Karpas-422 (cell line): ENCODE measurements at regions not wholly inside any gene's neighbourhood (a gene's known extent, or its start where the extent isn't known, plus 50 kb on each side); places are given as distances from the start of the nearest gene placed in this dataset.

Source experiments
- DNase-seq: peaks from one replicate; pipeline ENCODE4 v3.0.0-alpha.2; 2015
- H2AFZ ChIP-seq: fragments of 200-600 bp; sonication (generic); 2 replicates; pipeline ENCODE4 v1.6.1; 2014; ENCODE audit warnings: antibody characterized with exemption, low read length, mixed read lengths
- H3K27ac ChIP-seq: fragments of 200-600 bp; sonication (generic); 2 replicates; pipeline ENCODE4 v1.5.1; 2014; ENCODE audit warnings: mild to moderate bottlenecking, low read length, moderate library complexity
- H3K27me3 ChIP-seq: fragments of 200-600 bp; sonication (generic); 2 replicates; pipeline ENCODE4 v1.6.1; 2014; ENCODE audit warnings: low read length, mixed read lengths
- H3K36me3 ChIP-seq: fragments of 200-600 bp; sonication (generic); 2 replicates; pipeline ENCODE4 v1.6.1; 2014; ENCODE audit warnings: low read length, mixed read lengths; ENCODE audit not compliant: insufficient read depth
- H3K4me1 ChIP-seq: fragments of 200-600 bp; sonication (generic); 2 replicates; pipeline ENCODE4 v1.6.1; 2014; ENCODE audit warnings: mild to moderate bottlenecking, low read length, mixed read lengths
- H3K4me2 ChIP-seq: fragments of 200-600 bp; sonication (generic); 2 replicates; pipeline ENCODE4 v1.6.1; 2014; ENCODE audit warnings: low read length, low read depth, mild to moderate bottlenecking; ENCODE audit not compliant: poor library complexity, severe bottlenecking
- H3K4me3 ChIP-seq: fragments of 200-600 bp; sonication (generic); 2 replicates; pipeline ENCODE4 v1.5.1; 2014; ENCODE audit warnings: mild to moderate bottlenecking, antibody characterized with exemption, low read length, mixed read lengths
- H3K79me2 ChIP-seq: fragments of 200-600 bp; sonication (generic); 2 replicates; pipeline ENCODE4 v1.6.1; 2014; ENCODE audit warnings: mild to moderate bottlenecking, low read length, mixed read lengths
- H3K9ac ChIP-seq: fragments of 200-600 bp; sonication (generic); 2 replicates; pipeline ENCODE4 v1.6.0; 2014; ENCODE audit warnings: low read length
- H3K9me2 ChIP-seq: fragments of 200-600 bp; sonication (generic), shearing (Covaris generic); replicated peaks from 2 replicates; pipeline ENCODE4 v1.6.0; 2014; ENCODE audit warnings: mild to moderate bottlenecking, low read length, moderate library complexity; ENCODE audit not compliant: insufficient read depth
- H3K9me3 ChIP-seq: fragments of 300-700, 200-600 bp; sonication (generic); 2 replicates; pipeline ENCODE4 v1.6.1; 2014; ENCODE audit warnings: low read length, mixed read lengths
- H4K20me1 ChIP-seq: fragments of 200-600 bp; sonication (generic); 2 replicates; pipeline ENCODE4 v1.6.1; 2014; ENCODE audit warnings: mild to moderate bottlenecking, antibody characterized with exemption, low read length, low read depth; ENCODE audit not compliant: insufficient read depth

- H3K27ac ChIP-seq, result no peak overlapping the region
- H3K4me1 ChIP-seq, result peaks cover 24% of the 10 kb centered on the region
- no peak overlapping the region for H3K4me2 ChIP-seq
- no peak overlapping the region for H3K9ac ChIP-seq
- H3K9me2 ChIP-seq, result no peaks in the 10 kb centered on the region
- no peaks in the 10 kb centered on the region for H3K79me2 ChIP-seq
- no peaks in the 10 kb centered on the region for H3K36me3 ChIP-seq
- H2AFZ ChIP-seq, result no peak overlapping the region
- no peak overlapping the region for H3K4me3 ChIP-seq
- H3K9me3 ChIP-seq, result no peaks in the 10 kb centered on the region
- H3K27me3 ChIP-seq, result no peaks in the 10 kb centered on the region; the same call in 1 of the 2 replicates
- no peak for DNase-seq
- H4K20me1 ChIP-seq, result no peaks in the 10 kb centered on the region
These were observed 181.0 kb downstream of the TFCP2L1 start for GRCh38 chr2:121103960-121104359.

GRCh38 chr2:121104721-121105141, 180.3 kb downstream of the TFCP2L1 start:
- Histone ChIP-seq H3K27me3 (no peaks in the 10 kb centered on the region; the same call in 1 of the 2 replicates), H3K27ac (no peak overlapping the region), H3K9me2 (no peaks in the 10 kb centered on the region), H3K4me3 (no peak overlapping the region), H3K4me2 (no peak overlapping the region), H3K9me3 (no peaks in the 10 kb centered on the region), H4K20me1 (no peaks in the 10 kb centered on the region), H3K79me2 (no peaks in the 10 kb centered on the region), H2AFZ (no peak overlapping the region), H3K4me1 (peaks cover 17% of the 10 kb centered on the region), H3K9ac (no peak overlapping the region), H3K36me3 (no peaks in the 10 kb centered on the region)
- no peak for DNase-seq

- no peaks in the 10 kb centered on the region for H3K9me2 ChIP-seq
- no peaks in the 10 kb centered on the region for H3K4me1 ChIP-seq
- H3K9ac ChIP-seq, result no peak overlapping the region
- no peaks in the 10 kb centered on the region for H4K20me1 ChIP-seq
- H3K4me3 ChIP-seq, result no peak overlapping the region
- H3K36me3 ChIP-seq, result no peaks in the 10 kb centered on the region
- H2AFZ ChIP-seq, result no peak overlapping the region
- DNase-seq, result no peak
- H3K4me2 ChIP-seq, result no peak overlapping the region
- no peaks in the 10 kb centered on the region for H3K9me3 ChIP-seq
- H3K27ac ChIP-seq, result no peak overlapping the region
- no peaks in the 10 kb centered on the region for H3K79me2 ChIP-seq
- H3K27me3 ChIP-seq, result no peaks in the 10 kb centered on the region; the same call in 1 of the 2 replicates
These were observed 174.1 kb downstream of the TFCP2L1 start for GRCh38 chr2:121110924-121111323.

GRCh38 chr2:121118951-121119350, 166.1 kb downstream of the TFCP2L1 start:
- no peaks in the 10 kb centered on the region for H3K27me3 ChIP-seq
- no peak overlapping the region for H2AFZ ChIP-seq
- H4K20me1 ChIP-seq, result no peaks in the 10 kb centered on the region
- H3K9me3 ChIP-seq, result no peaks in the 10 kb centered on the region
- no peaks in the 10 kb centered on the region for H3K4me1 ChIP-seq
- H3K4me3 ChIP-seq, result no peak overlapping the region
- H3K79me2 ChIP-seq, result no peaks in the 10 kb centered on the region
- H3K9me2 ChIP-seq, result no peaks in the 10 kb centered on the region
- no peak overlapping the region for H3K27ac ChIP-seq
- no peaks in the 10 kb centered on the region for H3K36me3 ChIP-seq
- H3K4me2 ChIP-seq, result no peak overlapping the region
- no peak for DNase-seq
- H3K9ac ChIP-seq, result no peak overlapping the region

GRCh38 chr2:121120411-121120810, 164.6 kb downstream of the TFCP2L1 start:
- Histone ChIP-seq H2AFZ (no peak overlapping the region), H3K9ac (no peak overlapping the region), H3K4me3 (no peak overlapping the region), H3K4me1 (no peaks in the 10 kb centered on the region), H3K4me2 (no peak overlapping the region), H3K27ac (no peak overlapping the region), H3K79me2 (no peaks in the 10 kb centered on the region), H4K20me1 (no peaks in the 10 kb centered on the region), H3K9me2 (no peaks in the 10 kb centered on the region), H3K36me3 (no peaks in the 10 kb centered on the region), H3K27me3 (no peaks in the 10 kb centered on the region), H3K9me3 (no peaks in the 10 kb centered on the region)
- no peak for DNase-seq

- H3K9me3 ChIP-seq, result no peaks in the 10 kb centered on the region
- no peaks in the 10 kb centered on the region for H3K9me2 ChIP-seq
- no peaks in the 10 kb centered on the region for H3K36me3 ChIP-seq
- no peaks in the 10 kb centered on the region for H3K79me2 ChIP-seq
- no peak for DNase-seq
- no peak overlapping the region for H3K4me2 ChIP-seq
- no peak overlapping the region for H3K4me3 ChIP-seq
- no peaks in the 10 kb centered on the region for H4K20me1 ChIP-seq
- no peaks in the 10 kb centered on the region for H3K4me1 ChIP-seq
- H3K27me3 ChIP-seq, result no peaks in the 10 kb centered on the region
- no peak overlapping the region for H2AFZ ChIP-seq
- no peak overlapping the region for H3K9ac ChIP-seq
- no peak overlapping the region for H3K27ac ChIP-seq
These were observed 164.0 kb downstream of the TFCP2L1 start for GRCh38 chr2:121120991-121121390.

- H3K36me3 ChIP-seq, result no peaks in the 10 kb centered on the region
- no peaks in the 10 kb centered on the region for H3K9me3 ChIP-seq
- no peaks in the 10 kb centered on the region for H4K20me1 ChIP-seq
- H3K27me3 ChIP-seq, result no peaks in the 10 kb centered on the region
- H3K9me2 ChIP-seq, result no peaks in the 10 kb centered on the region
- H3K4me3 ChIP-seq, result no peak overlapping the region
- no peak overlapping the region for H2AFZ ChIP-seq
- no peaks in the 10 kb centered on the region for H3K4me1 ChIP-seq
- H3K27ac ChIP-seq, result no peak overlapping the region
- no peaks in the 10 kb centered on the region for H3K79me2 ChIP-seq
- DNase-seq, result no peak
- no peak overlapping the region for H3K9ac ChIP-seq
- no peak overlapping the region for H3K4me2 ChIP-seq
These were observed 163.3 kb downstream of the TFCP2L1 start for GRCh38 chr2:121121661-121122060.

- H3K79me2 ChIP-seq, result no peaks in the 10 kb centered on the region
- H3K9me3 ChIP-seq, result no peaks in the 10 kb centered on the region
- H3K4me1 ChIP-seq, result peaks cover 4% of the 10 kb centered on the region; the same call in 1 of the 2 replicates
- no peak overlapping the region for H3K4me2 ChIP-seq
- H3K9ac ChIP-seq, result no peak overlapping the region
- H3K36me3 ChIP-seq, result no peaks in the 10 kb centered on the region
- no peak overlapping the region for H2AFZ ChIP-seq
- DNase-seq, result no peak
- H4K20me1 ChIP-seq, result no peaks in the 10 kb centered on the region
- H3K9me2 ChIP-seq, result no peaks in the 10 kb centered on the region
- H3K4me3 ChIP-seq, result no peak overlapping the region
- no peak overlapping the region for H3K27ac ChIP-seq
- H3K27me3 ChIP-seq, result no peaks in the 10 kb centered on the region
These were observed 161.7 kb downstream of the TFCP2L1 start for GRCh38 chr2:121123268-121123667.

- H3K36me3 ChIP-seq, result no peaks in the 10 kb centered on the region
- no peaks in the 10 kb centered on the region for H4K20me1 ChIP-seq
- no peak overlapping the region for H3K9ac ChIP-seq
- H3K4me2 ChIP-seq, result no peak overlapping the region
- H3K4me1 ChIP-seq, result peaks cover 4% of the 10 kb centered on the region; the same call in 1 of the 2 replicates
- no peak overlapping the region for H3K4me3 ChIP-seq
- H3K27ac ChIP-seq, result no peak overlapping the region
- no peaks in the 10 kb centered on the region for H3K9me2 ChIP-seq
- H3K9me3 ChIP-seq, result no peaks in the 10 kb centered on the region
- H2AFZ ChIP-seq, result no peak overlapping the region
- H3K79me2 ChIP-seq, result no peaks in the 10 kb centered on the region
- H3K27me3 ChIP-seq, result no peaks in the 10 kb centered on the region
- no peak for DNase-seq
These were observed 160.7 kb downstream of the TFCP2L1 start for GRCh38 chr2:121124330-121124729.
